Progenitor cell of endocrine pancreas (in vitro differentiated cells): ENCODE measurements at regions not wholly inside any gene's neighbourhood (a gene's known extent, or its start where the extent isn't known, plus 50 kb on each side); places are given as distances from the start of the nearest gene placed in this dataset.

Experiments used
- DNase-seq: peaks from one replicate; pipeline ENCODE4 v3.0.0; 2021; ENCODE audit warnings: low spot score; ENCODE audit not compliant: unreplicated experiment
- H3K27ac Mint-ChIP-seq: 2 replicates; pipeline ENCODE4 v1.8.0; 2021; ENCODE audit warnings: mild to moderate bottlenecking, moderate library complexity, mixed read lengths
- H3K27me3 Mint-ChIP-seq: 2 replicates; pipeline ENCODE4 v1.8.0; 2021; ENCODE audit warnings: mixed read lengths
- H3K36me3 Mint-ChIP-seq: 2 replicates; pipeline ENCODE4 v1.8.0; 2022; ENCODE audit warnings: mixed read lengths; ENCODE audit not compliant: insufficient read depth
- H3K4me1 Mint-ChIP-seq: 2 replicates; pipeline ENCODE4 v1.8.0; 2021; ENCODE audit warnings: low read depth, mixed read lengths
- H3K4me3 Mint-ChIP-seq: 2 replicates; pipeline ENCODE4 v1.8.0; 2021; ENCODE audit warnings: low read depth, mild to moderate bottlenecking, moderate library complexity, mixed read lengths
- H3K9me3 Mint-ChIP-seq: 2 replicates; pipeline ENCODE4 v1.8.0; 2021; ENCODE audit warnings: low read depth, mixed read lengths
- TF ChIP-seq, protein P1 (sequence below): fragments of 200-600 bp; sonication (generic); IDR thresholded peaks from one replicate; pipeline ENCODE4 v1.5.0; 2021; ENCODE audit warnings: antibody characterized with exemption, mild to moderate bottlenecking; ENCODE audit not compliant: unreplicated experiment

DNA sequence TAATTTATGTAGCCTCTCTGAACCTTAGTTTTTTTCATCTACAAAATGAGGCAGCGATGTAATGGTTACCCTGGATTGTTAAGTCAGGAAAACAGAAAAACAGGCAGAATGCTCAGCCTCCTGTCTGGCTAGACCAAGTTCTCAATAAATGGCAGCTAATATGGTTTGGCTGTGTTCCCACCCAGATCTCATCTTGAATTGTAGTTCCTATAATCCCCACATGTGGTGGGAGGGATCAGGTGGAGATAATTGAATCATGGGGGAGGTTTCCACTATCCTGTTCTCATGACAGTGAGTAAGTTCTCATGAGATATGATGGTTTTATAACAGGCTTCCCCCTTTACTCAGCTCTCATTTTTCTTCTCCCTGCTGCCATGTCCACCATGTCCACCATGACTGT, 220.0 kb downstream of the CMPK2 start:
- Mint-ChIP-seq H3K4me1 (no peaks in the 10 kb centered on the region), H3K36me3 (no peaks in the 10 kb centered on the region), H3K4me3 (no peak overlapping the region), H3K9me3 (no peaks in the 10 kb centered on the region), H3K27ac (no peak overlapping the region), H3K27me3 (peaks cover 3% of the 10 kb centered on the region)
- no peak for DNase-seq
- TF ChIP-seq, protein P1, sequence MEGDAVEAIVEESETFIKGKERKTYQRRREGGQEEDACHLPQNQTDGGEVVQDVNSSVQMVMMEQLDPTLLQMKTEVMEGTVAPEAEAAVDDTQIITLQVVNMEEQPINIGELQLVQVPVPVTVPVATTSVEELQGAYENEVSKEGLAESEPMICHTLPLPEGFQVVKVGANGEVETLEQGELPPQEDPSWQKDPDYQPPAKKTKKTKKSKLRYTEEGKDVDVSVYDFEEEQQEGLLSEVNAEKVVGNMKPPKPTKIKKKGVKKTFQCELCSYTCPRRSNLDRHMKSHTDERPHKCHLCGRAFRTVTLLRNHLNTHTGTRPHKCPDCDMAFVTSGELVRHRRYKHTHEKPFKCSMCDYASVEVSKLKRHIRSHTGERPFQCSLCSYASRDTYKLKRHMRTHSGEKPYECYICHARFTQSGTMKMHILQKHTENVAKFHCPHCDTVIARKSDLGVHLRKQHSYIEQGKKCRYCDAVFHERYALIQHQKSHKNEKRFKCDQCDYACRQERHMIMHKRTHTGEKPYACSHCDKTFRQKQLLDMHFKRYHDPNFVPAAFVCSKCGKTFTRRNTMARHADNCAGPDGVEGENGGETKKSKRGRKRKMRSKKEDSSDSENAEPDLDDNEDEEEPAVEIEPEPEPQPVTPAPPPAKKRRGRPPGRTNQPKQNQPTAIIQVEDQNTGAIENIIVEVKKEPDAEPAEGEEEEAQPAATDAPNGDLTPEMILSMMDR = no peak

DNA sequence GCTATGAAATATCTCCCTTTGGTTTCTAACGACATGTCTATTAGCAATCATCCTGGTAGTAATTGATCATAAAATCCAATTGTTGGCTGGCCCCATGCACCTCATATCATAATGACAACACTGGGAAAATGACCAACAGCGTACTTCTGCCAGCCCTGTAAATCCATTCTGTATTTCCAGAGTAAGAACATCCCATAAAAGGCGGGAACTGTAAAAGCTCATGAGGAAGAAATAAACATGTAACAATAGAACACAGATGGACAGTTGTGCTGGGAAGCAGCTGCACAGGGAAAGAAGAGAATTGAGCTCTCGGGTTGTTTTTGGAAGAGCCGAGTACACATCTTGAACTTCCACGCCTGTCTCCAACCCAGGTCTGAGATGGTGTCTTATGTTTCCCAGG, 218.7 kb downstream of the CMPK2 start:
- TF ChIP-seq, protein P1 = no peak
- H3K4me1 Mint-ChIP-seq = no peaks in the 10 kb centered on the region
- H3K9me3 Mint-ChIP-seq = no peaks in the 10 kb centered on the region
- H3K4me3 Mint-ChIP-seq = no peak overlapping the region
- no peak for DNase-seq
- peaks cover 3% of the 10 kb centered on the region for H3K27me3 Mint-ChIP-seq
- H3K36me3 Mint-ChIP-seq = no peaks in the 10 kb centered on the region
- no peak overlapping the region for H3K27ac Mint-ChIP-seq

DNA sequence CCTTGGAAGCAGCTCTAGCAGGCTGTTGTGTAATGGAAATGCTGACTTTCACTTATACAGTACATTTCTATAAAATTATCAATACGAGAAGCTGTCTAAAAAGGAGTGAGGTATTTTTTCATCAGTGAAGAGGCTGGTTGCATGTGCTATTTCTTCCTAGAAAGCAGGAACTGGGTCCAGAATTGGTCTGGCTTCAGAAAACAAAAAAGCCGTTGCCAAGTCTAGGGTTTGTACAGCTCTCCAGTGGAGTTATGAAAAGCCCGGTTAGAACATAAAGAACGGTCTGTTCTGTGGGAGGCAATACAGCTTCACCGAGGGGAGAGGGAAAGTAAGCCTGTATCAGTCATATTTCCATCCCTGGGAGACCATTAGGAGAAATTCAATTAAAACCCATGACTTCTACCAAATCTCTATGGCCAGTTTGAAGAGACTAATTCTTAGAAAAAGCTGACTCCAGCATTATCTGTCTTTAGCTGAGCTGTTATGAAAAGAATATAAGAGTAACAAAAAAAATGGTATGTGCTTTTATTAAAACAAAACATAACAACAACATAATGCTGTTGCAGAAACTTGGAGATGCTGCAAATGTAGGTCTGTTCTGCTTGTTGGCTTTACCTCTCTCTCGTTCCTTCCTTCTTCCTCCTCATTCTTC, 217.0 kb downstream of the CMPK2 start:
- DNase-seq = no peak
- Mint-ChIP-seq H3K4me3 (no peak overlapping the region), H3K27ac (no peak overlapping the region), H3K36me3 (no peaks in the 10 kb centered on the region), H3K4me1 (peaks cover 17% of the 10 kb centered on the region), H3K27me3 (peaks cover 3% of the 10 kb centered on the region), H3K9me3 (no peaks in the 10 kb centered on the region)
- TF ChIP-seq, protein P1 = no peak

DNA sequence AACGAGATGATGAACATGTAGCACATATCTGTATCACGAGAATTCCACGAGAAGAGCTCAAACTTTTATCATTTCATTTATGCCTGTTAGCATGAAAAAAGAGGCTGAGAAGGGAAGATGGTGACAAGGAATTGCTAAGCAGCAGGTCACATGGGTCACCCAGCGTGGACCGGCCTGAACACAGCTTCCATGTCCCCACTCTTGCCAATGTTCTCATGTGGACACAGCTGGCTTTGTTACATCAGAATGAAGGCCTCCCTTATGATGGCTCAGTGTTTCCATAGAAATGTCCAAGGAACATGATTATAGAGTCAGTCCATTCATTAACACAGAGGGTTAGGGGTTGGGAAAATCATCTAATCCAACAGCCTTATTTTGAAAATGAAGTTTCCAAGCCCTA, 215.4 kb downstream of the CMPK2 start:
- TF ChIP-seq, protein P1 = no peak
- Mint-ChIP-seq H3K4me1 (peaks cover 31% of the 10 kb centered on the region), H3K27me3 (peaks cover 3% of the 10 kb centered on the region), H3K9me3 (no peaks in the 10 kb centered on the region), H3K4me3 (no peak overlapping the region), H3K27ac (no peak overlapping the region), H3K36me3 (no peaks in the 10 kb centered on the region)
- DNase-seq = no peak

DNA sequence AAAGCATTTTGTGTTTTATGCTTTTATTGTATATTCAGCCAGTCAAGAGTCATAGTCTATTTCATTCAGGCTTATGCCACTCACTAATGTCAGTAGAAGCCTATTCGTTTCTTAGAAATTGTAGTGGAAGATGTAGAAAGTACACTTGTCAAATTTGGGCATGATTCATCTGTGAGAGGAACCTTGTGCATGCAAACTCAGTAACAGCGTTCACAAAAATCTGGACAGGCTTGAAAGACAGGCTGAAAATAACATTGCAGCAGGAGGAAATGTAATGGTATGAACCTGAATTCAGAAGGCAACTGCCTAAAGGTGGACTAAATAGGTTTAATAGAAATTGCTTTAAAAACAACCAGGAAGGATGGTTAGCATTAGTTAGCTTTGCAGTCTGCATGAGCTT, 213.5 kb downstream of the CMPK2 start:
- peaks cover 35% of the 10 kb centered on the region for H3K4me1 Mint-ChIP-seq
- DNase-seq = no peak
- no peaks in the 10 kb centered on the region for H3K9me3 Mint-ChIP-seq

More for the DNA sequence above, 213.5 kb downstream of the CMPK2 start:
- H3K27me3 Mint-ChIP-seq = peaks cover 3% of the 10 kb centered on the region
- TF ChIP-seq, protein P1 = no peak
- no peak overlapping the region for H3K4me3 Mint-ChIP-seq
- H3K36me3 Mint-ChIP-seq = no peaks in the 10 kb centered on the region
- H3K27ac Mint-ChIP-seq = no peak overlapping the region
